NCI-H1105 treated with DMSO at 0.1 percent for 48 hours (cell line): ENCODE measurements at regions not wholly inside any gene's neighbourhood (a gene's known extent, or its start where the extent isn't known, plus 50 kb on each side); places are given as distances from the start of the nearest gene placed in this dataset.
"Not testable (repeated sequence)": the region's sequence is repeated elsewhere in the genome, so short reads cannot be mapped to it uniquely, and the experiment has no call there.

Source experiments
- DNase-seq: peaks from one replicate; lab custom pipeline; 2025; lab: John Stamatoyannopoulos, UW

DNA sequence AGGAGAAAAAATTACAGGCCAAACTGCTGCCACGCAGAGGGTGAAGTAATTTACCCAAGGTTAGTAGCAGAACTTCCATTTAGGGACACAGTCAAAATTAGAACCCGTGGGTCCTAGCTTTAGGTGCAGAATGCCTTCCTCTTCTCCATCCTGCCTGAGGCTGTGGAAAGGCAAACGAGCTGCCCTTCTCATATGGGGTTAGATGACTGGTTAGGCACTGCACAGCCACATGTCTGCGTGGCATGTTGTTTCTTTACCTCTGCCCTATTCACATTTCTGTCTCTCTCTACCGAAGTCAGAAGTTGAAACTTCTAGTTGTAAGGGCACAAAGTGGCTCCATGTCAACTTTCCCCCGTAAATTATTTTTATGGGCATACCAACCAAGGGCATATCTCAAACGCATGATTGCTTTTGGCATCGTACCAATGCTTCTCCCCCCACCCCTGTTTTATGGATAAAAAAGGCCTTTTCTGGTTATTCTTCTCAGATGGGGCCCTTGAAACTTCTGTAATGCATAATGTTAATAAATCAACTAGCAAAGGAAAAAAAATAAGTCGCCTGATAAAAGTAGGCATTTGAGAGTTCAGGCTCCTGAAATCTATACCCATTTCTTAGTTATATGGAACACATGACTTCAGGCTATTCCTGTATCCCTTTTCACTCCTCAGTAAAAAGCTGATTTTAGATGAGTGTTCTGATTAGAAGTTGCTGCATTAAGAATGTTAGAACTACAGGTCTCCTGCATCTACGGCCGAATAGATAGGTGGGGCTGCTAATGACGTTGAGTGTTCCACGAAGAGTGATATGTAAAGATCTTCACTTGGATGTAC is 139.6 kb upstream of the NRIP1 start:
- DNase-seq, result no peak

DNA sequence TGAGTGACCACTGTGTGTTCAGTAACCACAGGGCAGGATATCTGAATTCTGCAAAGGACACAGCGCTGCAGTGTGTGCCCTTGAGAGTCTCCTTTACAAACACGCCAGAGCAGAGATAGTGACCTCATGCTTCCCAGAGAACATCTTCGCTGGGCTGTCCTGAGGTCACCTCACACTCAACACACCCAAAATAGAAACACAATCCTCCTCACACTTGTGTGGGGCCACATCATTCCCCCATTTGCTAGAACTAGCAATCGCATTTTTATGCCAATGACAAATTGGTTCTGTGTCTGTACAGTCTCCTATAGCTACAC is 140.1 kb upstream of the NRIP1 start:
- no peak for DNase-seq

DNA sequence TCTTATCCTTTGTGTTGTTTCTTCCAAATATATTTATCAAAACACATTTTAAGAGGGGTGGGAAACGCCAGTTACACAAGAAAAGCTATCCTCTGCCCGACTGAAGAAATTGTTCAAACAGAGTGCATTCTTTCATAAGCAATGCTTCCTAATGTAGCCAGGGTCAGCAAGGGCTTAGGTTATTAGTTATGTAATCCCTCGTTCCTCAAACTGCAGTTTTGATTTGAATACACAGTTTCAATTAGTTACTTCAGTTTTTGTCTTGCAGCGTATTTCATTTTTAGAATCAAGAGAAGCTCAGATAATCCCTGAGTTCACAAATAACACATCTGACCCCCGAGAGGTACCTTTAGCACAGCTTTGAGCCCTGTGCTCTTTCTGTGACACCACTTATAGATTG is 141.7 kb upstream of the NRIP1 start:
- no peak for DNase-seq

DNA sequence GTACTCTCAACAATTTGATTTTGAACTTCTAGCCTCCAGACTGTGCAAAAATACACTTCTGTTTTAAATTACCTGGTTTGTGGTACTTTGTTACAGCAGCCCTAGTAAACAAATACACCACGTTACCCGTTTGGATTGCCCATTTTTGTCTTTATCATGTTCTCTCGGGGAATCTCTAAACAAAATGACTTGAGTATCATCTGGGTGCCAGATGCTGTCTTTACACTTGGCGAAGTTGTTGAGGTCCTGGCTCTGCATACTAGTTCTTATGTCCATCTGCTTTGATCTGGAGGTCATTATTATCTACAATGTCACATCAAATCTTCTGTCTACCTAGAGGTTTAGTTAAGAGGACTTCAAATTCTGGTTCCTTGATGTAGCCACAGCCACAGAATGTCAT is 142.4 kb upstream of the NRIP1 start:
- DNase-seq, result no peak

DNA sequence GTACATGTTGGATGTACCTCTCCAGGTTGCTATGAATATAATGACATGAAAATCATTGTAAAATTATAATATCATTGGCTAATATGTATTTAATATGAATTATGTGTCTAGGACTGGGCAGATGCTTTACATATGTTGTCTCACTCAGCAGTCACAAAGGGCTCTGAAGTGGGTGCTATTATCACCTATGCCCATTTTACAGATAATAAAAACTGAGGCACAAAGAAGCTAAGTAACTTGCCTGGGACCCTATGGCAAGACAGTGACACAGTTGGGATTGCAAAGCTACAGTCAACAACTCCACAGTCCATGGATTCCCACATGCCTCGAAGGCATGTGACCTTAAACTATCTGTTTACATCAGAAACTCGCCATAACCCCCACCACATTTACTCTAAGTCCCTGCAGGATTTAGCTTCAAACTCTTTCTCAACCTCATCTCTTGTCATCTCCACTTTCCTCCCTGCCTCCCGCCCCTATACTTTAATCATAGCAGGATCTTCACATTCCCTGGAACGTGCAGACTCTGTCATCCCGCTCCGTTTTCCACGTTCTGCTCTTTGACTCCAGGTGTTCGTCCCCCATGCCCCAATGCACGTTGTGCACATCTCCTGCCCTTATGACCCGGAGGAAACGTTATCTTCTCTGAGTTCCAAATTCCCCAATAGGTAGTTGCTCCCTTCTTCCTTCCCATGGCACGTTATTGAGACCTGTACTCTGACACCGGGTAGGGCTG is 143.0 kb upstream of the NRIP1 start:
- no peak for DNase-seq

DNA sequence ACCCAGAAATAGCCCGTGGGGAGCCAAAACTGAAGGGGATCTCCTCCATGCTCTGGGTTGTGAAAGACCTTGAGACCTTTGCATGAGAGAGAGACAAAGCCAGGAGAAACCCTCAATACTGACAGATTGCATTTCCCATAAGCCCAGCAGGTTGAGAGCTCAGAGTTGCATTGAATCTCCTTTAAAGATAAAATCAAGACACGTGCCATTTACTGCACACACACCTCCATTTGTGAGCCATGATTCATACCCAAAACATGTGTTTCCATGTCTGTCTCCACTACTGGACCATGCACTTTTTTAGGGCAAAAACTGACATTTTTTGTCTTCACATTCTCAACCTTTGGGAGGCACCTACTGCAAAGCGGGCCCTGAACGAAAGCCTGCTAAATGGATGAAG is 144.0 kb upstream of the NRIP1 start:
- DNase-seq, result no peak

DNA sequence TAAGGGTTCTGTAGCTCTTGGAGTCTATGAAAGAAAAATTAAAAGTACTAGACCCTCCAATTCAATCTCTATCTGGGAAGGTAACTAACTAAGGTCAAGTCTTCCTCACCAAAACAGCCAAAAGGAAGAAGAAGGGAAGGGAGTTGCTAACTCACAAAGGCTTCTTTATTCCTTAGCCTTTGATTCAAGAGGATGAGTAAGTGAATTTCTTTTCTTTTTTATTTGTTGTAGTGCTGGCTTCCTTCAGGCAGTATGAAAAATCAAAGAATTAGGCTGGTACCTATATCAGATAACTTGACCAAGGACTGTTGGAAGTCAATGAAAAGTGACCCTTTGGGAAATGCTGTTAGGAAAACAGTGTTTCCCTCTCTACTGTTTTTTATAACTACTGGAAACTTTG is 144.4 kb upstream of the NRIP1 start:
- DNase-seq, result no peak

DNA sequence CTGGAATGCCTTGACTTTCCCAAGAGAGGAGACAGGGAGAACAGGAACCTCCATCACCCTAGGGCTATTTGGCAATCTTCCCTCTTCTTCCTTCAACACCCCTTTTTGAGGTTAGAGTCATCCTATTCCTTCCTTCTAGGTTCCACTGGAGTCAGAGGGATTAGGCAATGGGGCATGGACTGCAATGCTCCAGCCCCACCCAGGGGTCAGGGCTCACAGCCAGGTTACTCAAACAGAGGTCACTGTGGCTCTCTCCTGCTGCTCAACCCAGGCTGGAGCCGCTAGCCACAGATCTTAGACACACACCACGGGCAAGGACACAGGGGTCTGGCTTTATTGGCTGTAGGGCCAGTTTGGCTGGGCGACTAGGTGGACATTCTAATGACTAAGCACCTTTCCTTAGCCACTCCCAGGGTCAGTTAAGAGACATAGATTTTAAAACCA is 145.5 kb upstream of the NRIP1 start:
- DNase-seq, result no peak

DNA sequence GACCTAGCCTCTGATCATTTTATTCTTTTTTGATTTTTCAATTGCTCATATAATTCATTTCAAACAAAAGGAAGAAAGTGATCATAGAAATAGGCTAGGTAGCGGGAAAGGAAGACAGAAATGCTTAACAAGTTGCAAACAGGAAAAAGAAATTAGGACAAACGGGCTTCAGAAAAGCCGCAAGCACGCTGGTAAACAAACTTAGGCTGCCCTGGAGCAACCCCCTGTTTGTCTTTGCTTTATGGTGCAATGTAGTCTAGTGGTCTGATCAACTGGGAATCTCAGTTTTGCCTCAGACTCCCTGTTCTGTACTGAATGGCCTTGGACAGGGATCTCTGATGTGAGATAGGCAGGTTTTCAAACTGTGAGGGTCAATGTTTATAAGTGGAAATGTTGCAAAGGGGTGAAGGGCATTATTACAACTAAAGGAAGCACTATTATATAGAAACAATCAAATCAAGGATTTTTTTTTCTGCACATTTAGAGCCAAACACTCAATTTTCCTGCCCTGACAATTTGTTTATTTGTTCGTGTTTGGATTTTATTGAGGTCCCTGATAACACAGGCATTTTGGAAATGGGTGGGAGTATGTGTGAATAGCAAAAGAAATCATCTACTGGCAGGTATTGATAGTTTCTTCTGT is 146.8 kb upstream of the NRIP1 start:
- DNase-seq, result no peak

DNA sequence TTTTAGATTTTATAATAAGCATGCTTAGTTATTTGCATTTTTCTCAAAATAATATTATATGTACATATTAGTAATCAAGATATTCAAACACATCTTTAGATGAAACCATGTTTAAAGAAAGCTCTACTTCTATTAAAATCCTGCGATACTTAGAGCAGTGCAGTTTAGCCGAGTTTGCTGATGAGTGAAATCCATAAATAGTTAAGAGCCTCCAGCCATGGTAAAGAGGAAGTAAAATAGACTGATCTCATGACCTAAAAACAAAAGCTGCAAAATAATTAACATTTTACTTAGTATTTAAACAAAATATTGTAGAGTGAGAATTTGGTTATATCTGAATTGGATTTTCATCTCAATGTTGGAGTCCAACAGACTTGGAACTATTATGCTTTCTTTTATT is 147.4 kb upstream of the NRIP1 start:
- no peak for DNase-seq

DNA sequence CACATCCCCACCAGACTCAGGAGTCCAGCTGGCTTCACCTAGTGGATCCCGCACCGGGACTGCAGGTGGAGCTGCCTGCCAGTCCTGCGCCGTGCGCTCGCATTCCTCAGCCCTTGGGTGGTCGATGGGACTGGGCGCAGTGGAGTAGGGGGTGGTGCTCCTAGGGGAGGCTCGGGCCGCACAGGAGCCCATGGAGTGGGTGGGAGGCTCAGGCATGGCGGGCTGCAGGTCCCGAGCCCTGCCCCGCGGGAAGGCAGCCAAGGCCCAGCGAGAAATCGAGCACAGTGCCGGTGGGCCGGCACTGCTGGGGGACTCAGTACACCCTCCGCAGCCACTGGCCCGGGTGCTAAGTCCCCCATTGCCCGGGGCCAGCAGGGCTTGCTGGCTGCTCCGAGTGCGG is 153.7 kb upstream of the NRIP1 start:
- not testable (repeated sequence) for DNase-seq

DNA sequence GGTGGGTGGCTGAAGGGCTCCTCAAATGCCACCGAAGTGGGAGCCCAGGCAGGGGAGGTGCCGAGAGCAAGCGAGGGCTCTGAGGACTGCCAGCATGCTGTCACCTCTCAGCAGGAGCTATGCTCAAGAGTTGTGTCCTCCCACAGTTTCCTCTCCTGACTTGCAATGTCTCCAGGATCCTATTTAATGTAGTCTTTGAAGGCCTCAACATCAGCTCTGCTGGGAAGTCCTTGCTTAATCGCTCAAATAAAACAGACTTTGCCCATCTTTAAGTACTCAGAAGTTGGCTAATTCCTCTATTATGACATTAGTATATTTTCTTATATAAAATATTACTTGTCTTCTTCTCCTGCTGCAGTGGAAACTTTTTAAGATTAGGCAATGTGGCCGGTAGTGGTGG is 154.2 kb upstream of the NRIP1 start:
- DNase-seq, result no peak

DNA sequence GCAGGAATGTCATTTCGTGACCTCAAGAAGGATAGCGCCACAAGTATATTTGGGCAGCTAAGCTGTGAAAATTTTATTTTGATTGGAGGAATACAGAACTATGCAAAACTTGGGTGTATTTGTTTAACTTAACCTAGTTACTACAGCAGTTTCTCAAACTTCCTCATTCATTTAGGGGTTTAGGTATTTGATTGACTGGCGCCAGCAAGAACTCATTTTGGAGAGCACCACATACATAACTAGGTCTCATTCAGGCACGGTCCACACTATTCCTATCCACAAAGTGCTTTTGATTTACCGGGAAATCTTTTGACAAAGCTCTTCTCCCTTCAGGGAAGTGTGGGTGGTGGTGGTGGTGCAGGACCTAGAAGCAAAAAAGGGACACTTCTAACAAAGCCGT is 155.1 kb upstream of the NRIP1 start:
- DNase-seq, result no peak

DNA sequence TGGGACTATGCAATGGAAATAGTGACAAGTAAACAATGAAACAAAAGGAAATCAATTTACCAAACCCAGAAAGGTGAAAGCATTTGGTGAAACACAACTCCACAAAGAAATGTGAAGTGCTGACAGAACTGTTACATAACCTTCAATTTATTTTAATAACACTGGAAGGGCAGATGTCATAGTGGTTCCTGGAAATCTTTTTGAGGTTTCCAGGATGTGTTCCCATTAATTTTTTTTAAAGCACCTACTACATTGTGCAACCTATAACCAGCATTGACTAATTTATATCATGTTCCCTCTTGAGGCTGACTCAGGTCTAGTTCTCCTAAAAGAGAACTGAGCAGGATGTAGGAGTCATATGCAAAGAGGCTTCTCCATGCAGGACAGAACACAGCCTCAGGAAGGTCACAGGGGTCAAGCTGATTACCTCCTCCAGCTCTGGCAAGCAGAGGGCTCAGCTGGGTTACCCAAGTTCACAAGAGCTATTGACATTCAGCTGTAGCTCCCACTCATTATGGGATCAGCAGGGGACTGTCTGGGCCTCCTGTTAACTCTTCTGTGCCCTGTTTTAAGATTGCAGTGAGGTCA is 157.1 kb upstream of the NRIP1 start:
- no peak for DNase-seq

DNA sequence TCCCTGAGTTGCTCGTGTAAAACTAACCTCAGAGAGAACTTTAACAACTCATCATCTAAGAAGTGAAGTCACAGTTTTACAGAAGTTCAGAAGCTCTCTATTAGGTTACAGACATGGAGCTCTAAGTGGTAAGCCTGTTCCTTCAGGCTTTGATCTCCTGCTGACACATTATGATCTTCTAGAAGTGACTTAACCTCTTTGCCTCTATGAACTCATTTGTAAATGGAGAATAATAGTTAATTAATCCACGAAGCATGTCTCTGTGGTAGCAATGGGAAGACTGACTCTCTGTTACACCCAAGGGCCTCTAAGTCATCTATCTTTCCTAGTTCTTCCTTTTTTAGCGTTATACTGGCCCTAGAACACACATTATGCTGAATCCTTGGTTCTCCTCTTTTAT is 157.9 kb upstream of the NRIP1 start:
- DNase-seq, result no peak

DNA sequence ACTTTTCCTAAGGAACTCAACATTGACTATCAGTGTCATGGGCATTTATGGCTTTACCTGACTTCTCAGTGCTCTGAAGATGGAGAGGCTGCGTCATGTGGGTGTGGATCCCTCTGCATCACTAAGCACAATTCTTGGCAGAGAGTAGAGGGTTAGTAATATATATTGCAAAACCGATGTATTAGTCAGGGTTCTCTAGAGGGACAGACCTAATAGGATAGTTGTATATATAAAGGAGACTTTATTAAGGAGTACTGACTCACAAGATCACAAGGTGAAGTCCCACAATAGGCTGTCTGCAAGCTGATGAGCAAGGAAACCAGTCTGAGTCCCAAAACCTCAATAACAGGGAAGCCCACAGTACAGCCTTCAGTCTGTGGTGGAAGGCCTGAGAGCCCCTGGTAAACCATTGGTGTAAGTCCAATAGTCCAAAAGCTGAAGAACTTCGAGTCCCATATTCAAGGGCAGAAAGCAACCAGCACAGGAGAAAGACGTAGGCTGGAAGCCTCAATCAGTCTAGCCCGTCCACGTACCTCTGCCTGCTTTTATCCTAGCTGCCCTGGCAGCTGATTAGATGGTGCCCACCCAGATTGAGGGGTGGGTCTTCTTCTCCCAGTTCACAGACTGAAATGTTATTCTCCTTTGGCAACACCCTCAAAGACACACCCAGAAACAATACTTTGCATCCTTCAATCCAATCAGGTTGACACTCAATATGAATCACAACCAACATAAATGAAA is 159.7 kb upstream of the NRIP1 start:
- DNase-seq, result no peak

DNA sequence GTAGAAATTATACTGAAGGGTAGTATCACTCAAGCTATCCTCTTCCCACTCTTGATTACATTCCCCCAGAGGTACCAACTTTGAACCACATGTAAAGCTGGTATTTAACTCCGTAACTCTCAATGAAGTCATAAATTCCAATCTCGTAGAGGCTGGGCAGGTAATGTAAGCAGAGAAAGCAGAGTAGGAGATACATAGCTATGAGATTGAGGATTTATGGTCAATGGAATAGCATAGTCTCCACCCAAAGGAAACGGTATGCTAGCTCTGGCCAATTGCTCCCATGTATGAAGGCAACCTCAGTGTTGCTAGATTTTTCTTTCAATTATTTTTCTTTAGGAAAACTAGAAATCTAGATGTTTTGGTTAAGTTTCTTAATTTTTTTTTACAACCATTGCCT is 163.1 kb upstream of the NRIP1 start:
- no peak for DNase-seq

DNA sequence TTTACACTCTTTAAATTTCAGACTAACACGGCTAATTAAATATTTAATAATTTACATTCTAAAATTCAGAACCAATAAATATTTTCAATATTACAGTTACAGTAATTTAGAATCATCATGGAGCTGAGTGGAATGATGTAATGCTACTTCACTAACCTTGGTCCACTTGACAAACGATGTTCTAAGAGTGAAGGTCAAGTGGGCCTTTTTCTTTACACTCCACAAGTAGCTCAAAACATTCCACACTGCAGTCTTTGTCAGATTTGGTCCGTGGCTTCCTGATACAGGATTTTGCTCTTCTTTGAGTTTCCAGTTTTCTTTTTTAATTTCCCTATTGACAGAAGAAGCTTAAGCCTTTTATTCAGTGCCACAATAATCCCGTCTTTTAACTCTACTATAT is 164.6 kb upstream of the NRIP1 start:
- no peak for DNase-seq

DNA sequence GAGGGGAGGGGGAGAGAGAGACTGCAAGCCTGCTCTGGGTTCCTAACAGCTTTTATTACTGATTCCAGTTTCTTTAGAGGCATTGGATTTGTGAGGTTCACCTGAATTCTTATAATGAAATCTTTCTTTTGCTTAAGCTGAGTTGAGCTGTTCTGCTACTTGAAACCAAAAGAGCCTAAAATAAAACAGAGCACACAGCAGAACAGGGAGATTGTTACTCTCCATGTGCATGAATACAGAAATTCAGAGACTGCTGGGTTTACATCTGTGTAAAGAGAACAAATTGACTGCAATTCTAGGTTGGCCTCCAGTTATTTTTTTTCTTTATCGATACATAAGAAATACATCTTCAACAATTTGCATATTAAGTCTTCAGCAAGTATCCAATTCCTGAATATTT is 168.8 kb upstream of the NRIP1 start:
- no peak for DNase-seq

DNA sequence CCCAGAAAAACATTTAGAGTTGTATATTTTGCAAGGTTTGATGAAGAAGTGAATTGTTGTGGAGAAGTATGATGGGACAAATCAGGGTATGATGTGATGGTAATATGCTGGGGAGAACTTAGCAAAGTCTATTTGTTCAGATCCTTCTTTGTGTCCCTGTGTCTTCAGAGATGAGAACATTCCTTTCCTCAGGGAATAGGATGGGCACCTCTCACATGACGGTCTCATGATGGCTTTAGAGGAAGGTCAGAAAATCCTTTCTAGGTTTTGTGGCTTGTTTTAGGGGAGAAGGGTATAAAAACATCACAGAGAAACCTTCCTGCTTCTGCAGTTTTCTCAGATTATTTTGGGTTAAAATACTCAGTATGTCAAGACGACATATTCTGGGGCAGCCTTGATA is 171.3 kb upstream of the NRIP1 start:
- no peak for DNase-seq

DNA sequence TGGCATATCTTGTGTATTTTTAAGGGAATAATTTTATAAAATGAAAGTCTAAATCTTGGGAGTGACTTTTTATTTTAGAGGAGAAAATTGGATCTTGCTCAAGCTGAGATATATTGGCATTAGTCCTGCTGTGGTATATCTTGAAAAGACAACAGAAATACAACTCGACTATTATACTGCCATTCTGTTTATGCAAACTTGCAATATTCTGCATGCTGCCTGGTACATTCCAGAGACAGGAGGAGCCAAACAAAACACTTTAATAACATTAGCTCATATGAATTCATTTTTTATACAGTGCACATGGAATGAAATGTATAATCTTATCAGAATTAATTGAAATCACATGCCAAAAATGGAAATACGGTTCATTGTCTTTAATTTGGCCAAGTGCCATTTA is 176.0 kb upstream of the NRIP1 start:
- DNase-seq, result no peak
